ENCODE measurements at regions not wholly inside any gene's neighbourhood (a gene's known extent, or its start where the extent isn't known, plus 50 kb on each side); places are given as distances from the start of the nearest gene placed in this dataset.

- Histone ChIP-seq H3K4me1 (ENCODE audit: control insufficient read depth, insufficient read depth, low read length) (no peaks in the 10 kb centered on the region), H3K27me3 (ENCODE audit: control insufficient read depth in 1 of 2, insufficient read depth in 2 of 2, low read length in 2 of 2) (no peaks in the 10 kb centered on the region), H3K27ac (ENCODE audit: low read length) (no peak overlapping the region), H3K36me3 (ENCODE audit: control insufficient read depth in 2 of 2, insufficient read depth in 2 of 2, low read length in 2 of 2) (no peaks in the 10 kb centered on the region), H3K4me3 (ENCODE audit: low read length in 2 of 2) (no peak overlapping the region), H3K9me3 (ENCODE audit: control insufficient read depth in 2 of 2, low read length in 2 of 2) (no peaks in the 10 kb centered on the region), H3K9ac (ENCODE audit: low read length in 2 of 2) (no peak overlapping the region)
These were observed 360.7 kb downstream of the GPM6A start for GRCh38 chr4:175451238-175451965.

DNA sequence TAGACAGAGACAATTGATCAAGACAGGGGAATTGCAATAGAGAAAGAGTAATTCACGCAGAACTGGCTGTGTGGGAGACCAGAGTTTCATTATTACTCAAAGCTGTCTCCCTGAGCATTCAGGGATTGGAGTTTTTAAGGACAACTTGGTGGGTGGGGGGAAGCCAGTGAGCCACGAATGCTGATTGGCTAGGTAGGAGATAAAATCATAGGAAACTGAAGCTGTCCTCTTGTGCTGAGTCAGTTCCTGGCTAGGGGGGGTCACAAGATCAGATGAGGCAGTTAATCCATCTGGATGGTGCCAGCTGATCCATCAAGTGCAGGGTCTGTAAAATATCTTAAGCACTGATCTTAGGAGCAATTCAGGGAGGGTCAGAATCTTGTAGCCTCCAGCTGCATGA, 358.6 kb downstream of the GPM6A start:
- H3K27me3 ChIP-seq (ENCODE audit: control insufficient read depth in 1 of 2, insufficient read depth in 2 of 2, low read length in 2 of 2), result no peaks in the 10 kb centered on the region
- H3K4me3 ChIP-seq (ENCODE audit: low read length in 2 of 2), result no peak overlapping the region
- no peaks in the 10 kb centered on the region for H3K36me3 ChIP-seq (ENCODE audit: control insufficient read depth in 2 of 2, insufficient read depth in 2 of 2, low read length in 2 of 2)
- H3K9me3 ChIP-seq (ENCODE audit: control insufficient read depth in 2 of 2, low read length in 2 of 2), result no peaks in the 10 kb centered on the region
- no peak overlapping the region for H3K9ac ChIP-seq (ENCODE audit: low read length in 2 of 2)
- H3K27ac ChIP-seq (ENCODE audit: low read length), result no peak overlapping the region
- H3K4me1 ChIP-seq (ENCODE audit: control insufficient read depth, insufficient read depth, low read length), result no peaks in the 10 kb centered on the region

DNA sequence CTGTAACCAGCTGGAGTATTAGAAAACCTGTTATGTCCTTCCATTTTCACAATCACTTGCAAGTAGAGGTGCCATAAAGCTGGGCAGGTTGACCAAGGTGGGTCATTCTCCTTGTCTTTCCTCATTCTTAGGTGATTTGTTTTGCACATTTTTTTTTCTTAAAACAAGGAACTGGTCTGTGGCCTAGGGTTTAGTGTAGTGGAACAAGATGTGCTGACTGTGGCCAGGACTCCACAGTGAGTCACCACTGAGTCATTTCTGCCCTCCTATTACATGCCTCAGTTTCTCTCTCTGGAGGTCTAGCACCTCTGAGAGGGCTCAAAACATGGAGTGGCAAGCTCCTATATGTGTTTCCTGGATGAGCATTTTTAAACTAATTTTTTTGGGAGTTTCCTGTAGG, 355.9 kb downstream of the GPM6A start:
- Histone ChIP-seq H3K27me3 (ENCODE audit: control insufficient read depth in 1 of 2, insufficient read depth in 2 of 2, low read length in 2 of 2) (no peaks in the 10 kb centered on the region), H3K9me3 (ENCODE audit: control insufficient read depth in 2 of 2, low read length in 2 of 2) (no peaks in the 10 kb centered on the region), H3K9ac (ENCODE audit: low read length in 2 of 2) (no peak overlapping the region), H3K27ac (ENCODE audit: low read length) (no peak overlapping the region), H3K4me3 (ENCODE audit: low read length in 2 of 2) (no peak overlapping the region), H3K36me3 (ENCODE audit: control insufficient read depth in 2 of 2, insufficient read depth in 2 of 2, low read length in 2 of 2) (no peaks in the 10 kb centered on the region), H3K4me1 (ENCODE audit: control insufficient read depth, insufficient read depth, low read length) (no peaks in the 10 kb centered on the region)

GRCh38 chr4:175457956-175458355, 354.1 kb downstream of the GPM6A start:
- no peak overlapping the region for H3K9ac ChIP-seq (ENCODE audit: low read length in 2 of 2)
- no peaks in the 10 kb centered on the region for H3K9me3 ChIP-seq (ENCODE audit: control insufficient read depth in 2 of 2, low read length in 2 of 2)
- H3K27ac ChIP-seq (ENCODE audit: low read length), result no peak overlapping the region
- no peak overlapping the region for H3K4me3 ChIP-seq (ENCODE audit: low read length in 2 of 2)
- H3K27me3 ChIP-seq (ENCODE audit: control insufficient read depth in 1 of 2, insufficient read depth in 2 of 2, low read length in 2 of 2), result no peaks in the 10 kb centered on the region
- H3K36me3 ChIP-seq (ENCODE audit: control insufficient read depth in 2 of 2, insufficient read depth in 2 of 2, low read length in 2 of 2), result no peaks in the 10 kb centered on the region
- no peaks in the 10 kb centered on the region for H3K4me1 ChIP-seq (ENCODE audit: control insufficient read depth, insufficient read depth, low read length)

DNA sequence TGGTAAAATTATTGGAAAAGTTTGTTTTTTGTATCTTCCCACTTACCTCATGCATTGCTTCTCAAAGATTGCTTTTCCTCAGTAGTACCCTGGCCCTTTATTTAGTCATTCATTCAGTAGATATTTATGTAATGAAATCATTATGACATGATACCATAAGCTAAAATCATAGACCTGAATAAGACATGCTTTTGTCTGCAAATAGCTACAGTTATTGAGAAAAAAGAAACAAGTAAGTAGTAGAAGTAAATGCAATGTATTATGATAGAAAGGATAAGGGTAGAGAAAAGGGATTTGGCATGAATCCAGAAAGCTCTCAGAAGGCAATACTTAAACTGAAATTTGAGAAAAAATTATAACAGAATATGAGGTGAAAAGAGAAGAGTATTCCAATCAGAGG, 352.5 kb downstream of the GPM6A start:
- no peak overlapping the region for H3K4me3 ChIP-seq (ENCODE audit: low read length in 2 of 2)
- H3K9me3 ChIP-seq (ENCODE audit: control insufficient read depth in 2 of 2, low read length in 2 of 2), result no peaks in the 10 kb centered on the region
- no peak overlapping the region for H3K9ac ChIP-seq (ENCODE audit: low read length in 2 of 2)
- no peaks in the 10 kb centered on the region for H3K4me1 ChIP-seq (ENCODE audit: control insufficient read depth, insufficient read depth, low read length)
- no peaks in the 10 kb centered on the region for H3K36me3 ChIP-seq (ENCODE audit: control insufficient read depth in 2 of 2, insufficient read depth in 2 of 2, low read length in 2 of 2)
- no peak overlapping the region for H3K27ac ChIP-seq (ENCODE audit: low read length)
- no peaks in the 10 kb centered on the region for H3K27me3 ChIP-seq (ENCODE audit: control insufficient read depth in 1 of 2, insufficient read depth in 2 of 2, low read length in 2 of 2)

- no peaks in the 10 kb centered on the region for H3K36me3 ChIP-seq (ENCODE audit: control insufficient read depth in 2 of 2, insufficient read depth in 2 of 2, low read length in 2 of 2)
- no peak overlapping the region for H3K27ac ChIP-seq (ENCODE audit: low read length)
- H3K4me1 ChIP-seq (ENCODE audit: control insufficient read depth, insufficient read depth, low read length), result no peaks in the 10 kb centered on the region
- H3K4me3 ChIP-seq (ENCODE audit: low read length in 2 of 2), result no peak overlapping the region
- no peaks in the 10 kb centered on the region for H3K9me3 ChIP-seq (ENCODE audit: control insufficient read depth in 2 of 2, low read length in 2 of 2)
- no peak overlapping the region for H3K9ac ChIP-seq (ENCODE audit: low read length in 2 of 2)
- H3K27me3 ChIP-seq (ENCODE audit: control insufficient read depth in 1 of 2, insufficient read depth in 2 of 2, low read length in 2 of 2), result no peaks in the 10 kb centered on the region
These were observed 351.6 kb downstream of the GPM6A start for GRCh38 chr4:175460414-175460813.

DNA sequence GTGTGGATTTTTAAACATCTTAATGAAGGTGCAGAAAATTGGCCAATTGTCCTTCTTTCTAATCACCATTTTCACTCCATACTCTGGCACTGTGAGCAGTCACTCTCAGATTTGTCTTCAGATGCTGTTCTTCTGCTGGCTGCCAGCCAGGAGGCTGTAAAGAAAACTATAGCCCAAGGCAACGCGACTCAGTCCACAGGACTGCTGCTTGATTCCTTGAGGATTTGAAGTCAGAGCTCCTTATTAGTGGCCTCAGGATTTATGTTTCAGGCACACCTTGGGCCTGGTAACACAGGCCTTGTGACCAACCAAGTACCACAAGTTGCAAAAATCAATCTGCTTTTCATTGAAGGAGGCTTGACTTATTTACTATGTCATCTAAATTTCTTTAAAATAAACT, 342.6 kb downstream of the GPM6A start:
- Histone ChIP-seq H3K27me3 (ENCODE audit: control insufficient read depth in 1 of 2, insufficient read depth in 2 of 2, low read length in 2 of 2) (no peaks in the 10 kb centered on the region), H3K9ac (ENCODE audit: low read length in 2 of 2) (no peak overlapping the region), H3K9me3 (ENCODE audit: control insufficient read depth in 2 of 2, low read length in 2 of 2) (peaks cover 0 to 4% of the 10 kb centered on the region in 2 donors), H3K27ac (ENCODE audit: low read length) (no peak overlapping the region), H3K4me3 (ENCODE audit: low read length in 2 of 2) (no peak overlapping the region), H3K36me3 (ENCODE audit: control insufficient read depth in 2 of 2, insufficient read depth in 2 of 2, low read length in 2 of 2) (no peaks in the 10 kb centered on the region), H3K4me1 (ENCODE audit: control insufficient read depth, insufficient read depth, low read length) (no peaks in the 10 kb centered on the region)

- Histone ChIP-seq H3K36me3 (ENCODE audit: control insufficient read depth in 2 of 2, insufficient read depth in 2 of 2, low read length in 2 of 2) (no peaks in the 10 kb centered on the region), H3K27ac (ENCODE audit: low read length) (no peak overlapping the region), H3K9me3 (ENCODE audit: control insufficient read depth in 2 of 2, low read length in 2 of 2) (peaks cover 0 to 4% of the 10 kb centered on the region in 2 donors), H3K4me3 (ENCODE audit: low read length in 2 of 2) (no peak overlapping the region), H3K27me3 (ENCODE audit: control insufficient read depth in 1 of 2, insufficient read depth in 2 of 2, low read length in 2 of 2) (no peaks in the 10 kb centered on the region), H3K4me1 (ENCODE audit: control insufficient read depth, insufficient read depth, low read length) (no peaks in the 10 kb centered on the region), H3K9ac (ENCODE audit: low read length in 2 of 2) (no peak overlapping the region)
These were observed 341.9 kb downstream of the GPM6A start for GRCh38 chr4:175470131-175470530.

GRCh38 chr4:175480404-175480803, 331.7 kb downstream of the GPM6A start:
- no peak overlapping the region for H3K4me3 ChIP-seq (ENCODE audit: low read length in 2 of 2)
- H3K9me3 ChIP-seq (ENCODE audit: control insufficient read depth in 2 of 2, low read length in 2 of 2), result no peaks in the 10 kb centered on the region
- H3K27me3 ChIP-seq (ENCODE audit: control insufficient read depth in 1 of 2, insufficient read depth in 2 of 2, low read length in 2 of 2), result no peaks in the 10 kb centered on the region
- H3K9ac ChIP-seq (ENCODE audit: low read length in 2 of 2), result no peak overlapping the region
- no peaks in the 10 kb centered on the region for H3K4me1 ChIP-seq (ENCODE audit: control insufficient read depth, insufficient read depth, low read length)
- H3K27ac ChIP-seq (ENCODE audit: low read length), result no peak overlapping the region
- H3K36me3 ChIP-seq (ENCODE audit: control insufficient read depth in 2 of 2, insufficient read depth in 2 of 2, low read length in 2 of 2), result no peaks in the 10 kb centered on the region

DNA sequence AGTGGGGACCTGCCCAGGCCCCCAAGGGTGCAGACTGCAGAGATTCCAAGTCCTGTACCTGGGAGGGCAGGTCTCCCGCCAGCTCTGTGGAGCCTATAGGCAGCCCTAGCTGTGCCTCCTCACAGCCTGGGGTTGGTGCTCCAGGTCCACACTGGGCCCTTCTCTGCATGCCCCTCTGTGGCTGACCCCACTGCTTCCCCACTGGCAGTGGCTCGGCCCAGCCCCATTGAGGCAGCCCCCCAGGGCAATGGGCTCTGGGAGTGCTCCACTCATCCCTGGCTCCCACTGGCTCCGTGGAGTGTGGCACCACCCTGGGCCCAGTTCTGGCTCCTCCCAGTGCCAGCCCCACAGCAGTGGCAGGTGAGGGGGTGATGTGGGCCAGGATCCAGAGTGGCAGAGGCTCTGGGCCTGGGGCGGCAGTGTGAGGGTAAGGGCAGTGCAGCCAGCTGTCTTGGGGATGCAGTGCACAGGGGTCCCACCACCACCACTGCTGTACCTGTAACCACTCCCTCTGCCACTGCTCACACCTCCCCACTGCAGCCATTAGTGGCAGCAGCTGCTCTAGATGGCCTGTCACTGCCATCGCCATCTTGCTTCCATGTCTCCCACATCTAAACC, 312.2 kb downstream of the GPM6A start:
- no peaks in the 10 kb centered on the region for H3K27me3 ChIP-seq (ENCODE audit: control insufficient read depth in 1 of 2, insufficient read depth in 2 of 2, low read length in 2 of 2)
- H3K4me3 ChIP-seq (ENCODE audit: low read length in 2 of 2), result no peak overlapping the region
- no peak overlapping the region for H3K27ac ChIP-seq (ENCODE audit: low read length)
- H3K36me3 ChIP-seq (ENCODE audit: control insufficient read depth in 2 of 2, insufficient read depth in 2 of 2, low read length in 2 of 2), result no peaks in the 10 kb centered on the region
- H3K4me1 ChIP-seq (ENCODE audit: control insufficient read depth, insufficient read depth, low read length), result no peaks in the 10 kb centered on the region
- H3K9ac ChIP-seq (ENCODE audit: low read length in 2 of 2), result no peak overlapping the region
- H3K9me3 ChIP-seq (ENCODE audit: control insufficient read depth in 2 of 2, low read length in 2 of 2), result no peaks in the 10 kb centered on the region

DNA sequence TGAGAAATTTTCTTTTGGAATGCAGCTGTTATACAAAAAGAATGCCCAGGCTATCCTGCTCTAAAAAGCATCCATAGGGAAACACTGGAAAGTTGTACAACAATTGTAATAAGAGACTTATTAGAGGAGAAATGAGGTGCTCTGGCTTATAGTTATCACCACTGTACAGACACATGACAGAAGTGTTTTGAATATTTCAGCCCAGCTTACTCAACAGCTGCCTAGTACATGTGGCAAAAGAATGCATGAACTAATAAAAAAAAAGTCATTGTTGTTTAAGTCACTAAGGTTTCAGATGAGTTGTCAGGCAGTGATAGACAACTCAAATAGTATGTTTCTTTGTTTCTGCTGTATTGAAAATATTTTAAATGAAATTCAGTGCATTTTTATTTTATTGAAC, 307.7 kb downstream of the GPM6A start:
- Histone ChIP-seq H3K27me3 (ENCODE audit: control insufficient read depth in 1 of 2, insufficient read depth in 2 of 2, low read length in 2 of 2) (no peaks in the 10 kb centered on the region), H3K4me3 (ENCODE audit: low read length in 2 of 2) (no peak overlapping the region), H3K9ac (ENCODE audit: low read length in 2 of 2) (no peak overlapping the region), H3K36me3 (ENCODE audit: control insufficient read depth in 2 of 2, insufficient read depth in 2 of 2, low read length in 2 of 2) (no peaks in the 10 kb centered on the region), H3K4me1 (ENCODE audit: control insufficient read depth, insufficient read depth, low read length) (no peaks in the 10 kb centered on the region), H3K27ac (ENCODE audit: low read length) (no peak overlapping the region), H3K9me3 (ENCODE audit: control insufficient read depth in 2 of 2, low read length in 2 of 2) (no peaks in the 10 kb centered on the region)

Data from stomach smooth muscle (tissue), 2 donors.